Cardiac muscle cell (in vitro differentiated cells and primary cell): ENCODE measurements at regions not wholly inside any gene's neighbourhood (a gene's known extent, or its start where the extent isn't known, plus 50 kb on each side); places are given as distances from the start of the nearest gene placed in this dataset.

Source experiments
- DNase-seq, 2 donors: peaks; one replicate each; pipeline versions ENCODE4 v3.0.0 to v3.0.0-alpha.2; 2010 to 2017; ENCODE audit warnings: low read depth in 1 of 2, low spot score in 1 of 2
- H3K27ac ChIP-seq: fragments of 200-600 bp; sonication (generic); 2 replicates; pipeline ENCODE4 v1.5.1; 2016
- H3K27me3 ChIP-seq: fragments of 200-600 bp; sonication (generic); 2 replicates; pipeline ENCODE4 v1.6.0; 2016; ENCODE audit warnings: control low read depth
- H3K36me3 ChIP-seq: fragments of 200-600 bp; sonication (generic); 2 replicates; pipeline ENCODE4 v1.5.1; 2016; ENCODE audit warnings: control low read depth
- H3K4me1 ChIP-seq: fragments of 200-600 bp; sonication (generic); 2 replicates; pipeline ENCODE4 v1.8.1; 2017; ENCODE audit warnings: low read depth, mild to moderate bottlenecking, mixed run types
- H3K4me3 ChIP-seq: fragments of 200-600 bp; sonication (generic); 2 replicates; pipeline ENCODE4 v1.5.1; 2016; ENCODE audit warnings: mild to moderate bottlenecking
- H3K9me3 ChIP-seq: fragments of 200-600 bp; sonication (generic); 2 replicates; pipeline ENCODE4 v1.5.1; 2017; ENCODE audit warnings: low read depth, mild to moderate bottlenecking, control low read depth
- TF ChIP-seq, protein P1 (sequence below): IDR thresholded peaks from 2 replicates; pipeline ENCODE4 v1.5.1; 2012; ENCODE audit warnings: low read depth, mild to moderate bottlenecking, low read length

DNA sequence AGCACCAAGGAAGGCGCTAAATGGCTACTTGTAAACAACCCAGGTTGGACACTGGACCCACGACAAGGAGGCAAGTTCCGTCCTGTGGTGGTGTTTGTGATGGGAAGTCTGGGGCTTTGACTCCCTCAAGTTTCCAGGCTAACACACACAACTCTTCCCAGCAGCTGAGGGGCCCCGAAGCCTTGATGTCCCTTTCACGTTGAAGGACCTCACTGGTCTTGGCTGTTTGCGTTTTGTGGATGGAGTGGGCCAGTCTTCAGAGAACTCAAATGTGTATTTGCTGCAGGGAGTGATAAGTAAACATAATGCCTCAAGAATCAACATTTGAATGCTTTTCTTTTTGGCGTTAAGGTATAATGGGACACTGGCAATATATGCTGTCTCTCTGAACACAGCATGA is 199.2 kb downstream of the TM9SF2 start:
- DNase-seq = no peak
- no peaks in the 10 kb centered on the region for H3K9me3 ChIP-seq
- no peaks in the 10 kb centered on the region for H3K4me1 ChIP-seq
- H3K27ac ChIP-seq = no peak overlapping the region
- no peaks in the 10 kb centered on the region for H3K27me3 ChIP-seq
- TF ChIP-seq, protein P1, sequence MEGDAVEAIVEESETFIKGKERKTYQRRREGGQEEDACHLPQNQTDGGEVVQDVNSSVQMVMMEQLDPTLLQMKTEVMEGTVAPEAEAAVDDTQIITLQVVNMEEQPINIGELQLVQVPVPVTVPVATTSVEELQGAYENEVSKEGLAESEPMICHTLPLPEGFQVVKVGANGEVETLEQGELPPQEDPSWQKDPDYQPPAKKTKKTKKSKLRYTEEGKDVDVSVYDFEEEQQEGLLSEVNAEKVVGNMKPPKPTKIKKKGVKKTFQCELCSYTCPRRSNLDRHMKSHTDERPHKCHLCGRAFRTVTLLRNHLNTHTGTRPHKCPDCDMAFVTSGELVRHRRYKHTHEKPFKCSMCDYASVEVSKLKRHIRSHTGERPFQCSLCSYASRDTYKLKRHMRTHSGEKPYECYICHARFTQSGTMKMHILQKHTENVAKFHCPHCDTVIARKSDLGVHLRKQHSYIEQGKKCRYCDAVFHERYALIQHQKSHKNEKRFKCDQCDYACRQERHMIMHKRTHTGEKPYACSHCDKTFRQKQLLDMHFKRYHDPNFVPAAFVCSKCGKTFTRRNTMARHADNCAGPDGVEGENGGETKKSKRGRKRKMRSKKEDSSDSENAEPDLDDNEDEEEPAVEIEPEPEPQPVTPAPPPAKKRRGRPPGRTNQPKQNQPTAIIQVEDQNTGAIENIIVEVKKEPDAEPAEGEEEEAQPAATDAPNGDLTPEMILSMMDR = no peak
- H3K4me3 ChIP-seq = no peak overlapping the region
- no peaks in the 10 kb centered on the region for H3K36me3 ChIP-seq

DNA sequence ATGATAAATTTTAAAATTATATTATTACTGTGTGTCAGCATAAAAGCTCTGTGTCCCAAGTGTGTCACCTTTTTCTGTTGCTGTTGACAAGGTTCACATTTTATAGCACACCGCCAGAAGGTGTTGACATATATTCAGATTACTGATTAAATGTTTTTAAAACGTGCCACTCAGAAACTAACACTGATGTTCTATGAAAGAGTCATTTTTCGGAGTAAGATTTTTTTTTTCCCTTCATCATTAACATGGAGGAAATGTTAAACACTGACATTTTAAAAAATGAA is 197.5 kb downstream of the TM9SF2 start:
- Histone ChIP-seq H3K27ac (no peak overlapping the region), H3K4me3 (no peak overlapping the region), H3K4me1 (no peaks in the 10 kb centered on the region), H3K9me3 (no peaks in the 10 kb centered on the region), H3K27me3 (no peaks in the 10 kb centered on the region), H3K36me3 (no peaks in the 10 kb centered on the region)
- TF ChIP-seq, protein P1 = no peak
- no peak for DNase-seq

DNA sequence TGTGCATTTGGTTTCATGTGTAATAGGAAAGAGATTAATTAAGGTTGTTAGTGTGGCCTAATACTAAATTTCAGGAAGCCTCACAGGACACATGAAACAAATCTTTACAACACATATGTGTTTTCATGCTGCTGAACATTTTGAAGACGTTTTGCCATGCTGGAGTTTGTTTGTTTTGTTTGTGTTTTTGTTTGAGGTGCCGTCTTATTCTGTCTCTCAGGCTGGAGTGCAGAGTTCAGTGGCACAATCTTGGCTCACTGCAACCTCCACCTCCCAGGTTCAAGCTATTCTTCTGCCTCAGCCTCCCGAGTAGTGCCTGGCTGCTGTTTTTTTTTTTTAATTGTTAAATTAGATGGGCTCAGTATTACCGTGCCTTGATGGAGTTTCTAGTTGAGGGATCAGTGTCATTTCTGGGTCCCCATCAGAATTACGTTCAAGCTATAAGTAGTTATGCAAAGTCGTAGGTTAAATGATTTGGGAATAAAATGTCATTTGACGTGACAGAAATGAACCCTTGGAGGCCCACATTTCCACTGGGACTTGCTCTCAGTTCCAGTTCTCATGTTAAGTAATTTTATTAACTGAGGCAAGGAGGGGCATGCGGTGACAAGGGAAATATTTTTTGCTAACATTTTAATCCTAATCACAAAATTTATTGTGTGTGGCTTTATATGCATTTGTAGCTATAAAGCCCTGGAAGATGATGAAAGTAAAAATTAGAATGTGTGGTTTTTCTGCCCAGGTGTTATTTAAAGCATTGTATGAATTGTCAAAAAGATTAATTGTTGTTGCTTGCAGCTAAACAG is 196.9 kb downstream of the TM9SF2 start:
- DNase-seq = no peak
- no peaks in the 10 kb centered on the region for H3K9me3 ChIP-seq
- TF ChIP-seq, protein P1 = no peak
- H3K4me3 ChIP-seq = no peak overlapping the region
- no peaks in the 10 kb centered on the region for H3K4me1 ChIP-seq
- H3K27ac ChIP-seq = no peak overlapping the region
- no peaks in the 10 kb centered on the region for H3K27me3 ChIP-seq
- no peaks in the 10 kb centered on the region for H3K36me3 ChIP-seq

DNA sequence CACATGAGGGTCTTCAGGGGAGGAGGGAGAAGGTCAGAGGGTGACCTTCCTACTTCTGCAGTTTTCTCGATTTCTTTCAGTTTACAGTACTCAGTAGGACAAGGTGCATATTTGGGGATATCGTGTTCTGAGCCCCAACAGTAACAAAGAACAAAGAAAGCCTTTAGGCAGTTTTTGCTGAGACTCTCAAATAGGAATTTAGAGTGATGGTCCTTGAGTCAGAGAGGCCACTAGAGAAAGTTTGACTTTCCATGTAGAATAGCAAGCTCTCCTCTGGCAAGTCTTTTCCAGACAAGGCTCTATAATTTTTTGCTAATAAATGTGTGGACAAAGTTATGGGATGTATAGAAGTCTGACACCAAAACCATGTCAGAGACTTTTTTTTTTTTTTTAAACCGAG is 194.6 kb downstream of the TM9SF2 start:
- TF ChIP-seq, protein P1 = no peak
- H3K4me1 ChIP-seq = peaks cover under 1% of the 10 kb centered on the region
- H3K9me3 ChIP-seq = no peaks in the 10 kb centered on the region
- no peak overlapping the region for H3K27ac ChIP-seq
- no peak overlapping the region for H3K4me3 ChIP-seq
- no peak for DNase-seq
- H3K36me3 ChIP-seq = no peaks in the 10 kb centered on the region
- no peaks in the 10 kb centered on the region for H3K27me3 ChIP-seq

DNA sequence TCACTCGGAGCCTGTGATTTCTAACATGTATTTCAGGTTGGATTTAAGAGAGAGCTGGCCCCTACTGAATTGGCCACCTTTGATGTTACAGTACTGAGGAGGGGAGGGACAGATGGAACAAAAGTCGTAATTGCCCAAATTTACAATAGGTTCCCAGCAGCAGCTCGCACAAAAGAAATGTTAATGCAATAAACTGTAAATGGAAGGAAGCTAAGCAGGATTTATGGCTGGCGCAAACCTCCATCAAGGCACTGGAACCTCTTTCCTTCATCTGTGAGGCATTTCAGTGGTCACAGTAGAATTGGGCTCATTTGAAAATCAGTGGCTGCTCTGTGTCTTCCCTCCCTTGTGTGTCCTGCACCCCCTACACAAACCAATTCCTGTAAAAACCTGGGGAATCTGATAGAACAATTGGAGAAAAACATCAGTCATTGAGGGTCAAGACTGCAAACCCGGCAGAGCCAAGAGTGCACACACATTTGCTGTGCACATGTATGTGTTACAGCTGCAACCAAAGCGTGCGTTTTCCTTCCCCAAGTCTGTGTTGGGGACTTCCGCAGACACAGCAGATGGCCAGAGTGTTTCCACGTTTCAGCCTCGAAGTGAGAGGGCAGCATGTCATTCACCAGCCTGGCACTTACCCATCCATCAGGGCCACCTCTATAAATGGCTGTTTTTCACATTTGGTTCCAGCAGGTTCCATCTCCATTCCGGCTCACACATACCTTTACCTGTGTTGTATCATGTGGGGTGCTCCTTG is 192.8 kb downstream of the TM9SF2 start:
- H3K9me3 ChIP-seq = no peaks in the 10 kb centered on the region
- no peak overlapping the region for H3K4me3 ChIP-seq
- no peak overlapping the region for H3K27ac ChIP-seq
- H3K36me3 ChIP-seq = no peaks in the 10 kb centered on the region
- no peaks in the 10 kb centered on the region for H3K27me3 ChIP-seq
- peaks cover 6% of the 10 kb centered on the region for H3K4me1 ChIP-seq
- TF ChIP-seq, protein P1 = no peak
- no peak for DNase-seq
